Activated T-helper 17 cell treated with anti-CD3 and anti-CD28 coated beads, Interleukin-2, amount 50 U/mL, for 72 hours (primary cell): ENCODE measurements at regions not wholly inside any gene's neighbourhood (a gene's known extent, or its start where the extent isn't known, plus 50 kb on each side); places are given as distances from the start of the nearest gene placed in this dataset.
A peak's percentile ranks its signal among the peaks of the same experiment; 100 is the strongest.

Experiments used
- ATAC-seq: fragments of 150-1000 bp; cut with Tn5 transposase; replicated peaks from 2 replicates; pipeline ENCODE4 v1.10.0; 2021; ENCODE audit warnings: mild to moderate bottlenecking, moderate library complexity
- H3K27ac Mint-ChIP-seq: one replicate; pipeline ENCODE4 v1.8.0; 2022; ENCODE audit warnings: mixed read lengths
- H3K27me3 Mint-ChIP-seq: one replicate; pipeline ENCODE4 v1.8.0; 2022; ENCODE audit warnings: mixed read lengths
- H3K36me3 Mint-ChIP-seq: one replicate; pipeline ENCODE4 v1.8.0; 2022; ENCODE audit warnings: low read depth, mild to moderate bottlenecking, mixed read lengths
- H3K4me1 Mint-ChIP-seq: one replicate; pipeline ENCODE4 v1.8.0; 2022; ENCODE audit warnings: mixed read lengths
- H3K4me3 Mint-ChIP-seq: one replicate; pipeline ENCODE4 v1.8.0; 2022; ENCODE audit warnings: mild to moderate bottlenecking, mixed read lengths
- H3K9me3 Mint-ChIP-seq: one replicate; pipeline ENCODE4 v1.8.0; 2022; ENCODE audit warnings: mixed read lengths

GRCh38 chr7:116128139-116128538 lies 82.2 kb upstream of the TES start:
- Mint-ChIP-seq H3K36me3 (no peaks in the 10 kb centered on the region), H3K4me1 (no peaks in the 10 kb centered on the region), H3K9me3 (peaks cover 4% of the 10 kb centered on the region), H3K27me3 (peaks cover 13% of the 10 kb centered on the region), H3K27ac (no peak overlapping the region), H3K4me3 (no peak overlapping the region)
- ATAC-seq: no peak

DNA sequence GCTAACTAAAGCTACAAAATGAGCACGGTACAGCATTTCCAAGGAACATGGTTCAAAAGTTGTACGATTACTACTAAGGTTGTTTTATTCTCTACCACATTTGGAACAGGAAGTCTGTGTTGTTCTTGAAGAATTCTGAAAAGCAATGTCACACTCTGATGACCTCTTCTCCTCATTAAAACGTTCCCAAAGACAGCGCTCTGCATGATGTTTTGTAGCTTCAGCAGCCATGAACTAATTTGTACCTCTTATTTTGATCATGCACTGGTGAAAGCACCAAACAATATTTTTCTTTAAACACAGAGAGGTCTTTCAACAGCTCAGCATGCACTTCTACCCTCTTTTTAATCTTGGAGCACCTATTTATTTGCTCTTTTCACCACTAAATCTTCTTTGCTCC lies 75.0 kb upstream of the TES start:
- no peak overlapping the region for H3K27ac Mint-ChIP-seq
- no peaks in the 10 kb centered on the region for H3K9me3 Mint-ChIP-seq
- no peaks in the 10 kb centered on the region for H3K4me1 Mint-ChIP-seq
- peaks cover 4% of the 10 kb centered on the region for H3K27me3 Mint-ChIP-seq
- H3K36me3 Mint-ChIP-seq: no peaks in the 10 kb centered on the region
- no peak for ATAC-seq
- no peak overlapping the region for H3K4me3 Mint-ChIP-seq

DNA sequence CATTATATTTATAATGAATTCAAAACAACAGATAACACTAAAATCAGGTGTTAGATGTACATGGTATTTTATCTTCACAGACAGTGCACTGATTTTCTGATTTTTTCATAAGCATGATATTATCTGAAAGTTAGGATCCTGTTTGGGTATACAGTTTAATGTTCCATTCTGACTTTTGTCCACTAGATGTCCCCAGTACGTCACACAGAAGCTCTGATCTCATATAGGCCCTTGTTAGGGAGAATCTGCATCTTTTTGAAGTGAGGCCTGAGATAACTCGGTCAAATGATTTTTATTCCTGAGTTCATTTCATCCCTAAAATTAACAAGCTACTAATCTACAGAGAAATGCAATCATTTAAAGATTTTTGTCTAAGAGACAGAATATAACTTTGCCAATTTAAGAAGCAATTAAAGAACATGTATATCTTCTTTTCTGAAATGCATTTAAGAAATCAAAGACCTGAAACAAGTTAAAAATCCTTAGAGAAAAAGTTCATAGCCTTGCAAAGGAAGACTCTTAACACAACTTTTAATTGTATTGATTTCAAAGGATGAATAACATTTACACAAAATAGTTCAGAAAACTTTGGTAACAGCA lies 72.0 kb upstream of the TES start:
- no peaks in the 10 kb centered on the region for H3K36me3 Mint-ChIP-seq
- peak; percentile 77 for ATAC-seq
- no peak overlapping the region for H3K27ac Mint-ChIP-seq
- H3K4me1 Mint-ChIP-seq: no peaks in the 10 kb centered on the region
- no peaks in the 10 kb centered on the region for H3K9me3 Mint-ChIP-seq
- H3K4me3 Mint-ChIP-seq: no peak overlapping the region
- peaks cover 4% of the 10 kb centered on the region for H3K27me3 Mint-ChIP-seq

DNA sequence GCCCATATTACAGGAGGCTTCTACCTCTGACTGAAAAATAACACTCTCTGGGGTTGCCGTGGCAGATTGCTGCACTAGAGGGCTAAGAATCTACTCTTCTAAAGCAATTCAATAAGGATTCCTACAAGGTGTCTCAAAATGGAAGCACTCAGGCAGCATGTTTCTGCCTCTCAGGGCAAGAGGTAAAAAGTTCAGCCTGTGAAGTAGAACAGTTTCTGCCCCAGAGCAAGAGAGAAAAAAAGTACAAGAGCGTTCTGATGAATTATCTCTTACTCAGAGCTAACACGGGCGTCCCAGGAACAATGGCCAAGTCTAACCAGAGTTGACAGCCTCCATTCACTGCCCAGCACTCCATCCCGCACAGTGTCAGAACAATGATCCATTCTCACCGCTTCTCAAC lies 71.3 kb upstream of the TES start:
- H3K9me3 Mint-ChIP-seq: no peaks in the 10 kb centered on the region

DNA sequence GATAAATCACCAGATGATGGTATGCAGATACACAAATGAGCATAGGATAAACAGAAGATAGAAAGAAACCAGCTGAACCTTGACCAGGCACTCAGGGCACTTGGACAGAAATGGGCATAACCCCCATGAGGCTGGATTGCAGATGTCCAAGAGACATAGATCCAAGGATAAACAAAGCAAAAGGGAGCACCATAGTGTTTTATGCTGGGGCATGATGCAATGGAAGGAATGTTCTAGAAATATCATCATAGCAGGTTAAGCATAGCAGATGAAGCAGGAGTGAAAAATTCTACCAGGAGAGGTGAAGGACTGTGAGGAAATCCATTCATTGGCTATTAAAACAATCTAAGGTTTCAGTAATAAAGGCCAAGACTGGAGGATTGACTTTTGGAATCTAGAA lies 70.5 kb upstream of the TES start:
- no peaks in the 10 kb centered on the region for H3K9me3 Mint-ChIP-seq
- no peaks in the 10 kb centered on the region for H3K4me1 Mint-ChIP-seq
- H3K27ac Mint-ChIP-seq: no peak overlapping the region
- peaks cover 4% of the 10 kb centered on the region for H3K27me3 Mint-ChIP-seq
- no peak overlapping the region for H3K4me3 Mint-ChIP-seq
- no peaks in the 10 kb centered on the region for H3K36me3 Mint-ChIP-seq
- no peak for ATAC-seq

More for the DNA sequence above, 71.3 kb upstream of the TES start:
- ATAC-seq: no peak
- H3K4me1 Mint-ChIP-seq: no peaks in the 10 kb centered on the region
- H3K4me3 Mint-ChIP-seq: no peak overlapping the region
- no peaks in the 10 kb centered on the region for H3K36me3 Mint-ChIP-seq
- peaks cover 4% of the 10 kb centered on the region for H3K27me3 Mint-ChIP-seq
- H3K27ac Mint-ChIP-seq: no peak overlapping the region

- no peaks in the 10 kb centered on the region for H3K36me3 Mint-ChIP-seq
- no peak overlapping the region for H3K4me3 Mint-ChIP-seq
- no peak for ATAC-seq
- no peaks in the 10 kb centered on the region for H3K27me3 Mint-ChIP-seq
- H3K9me3 Mint-ChIP-seq: no peaks in the 10 kb centered on the region
- H3K27ac Mint-ChIP-seq: peak overlapping the region; percentile 78
- no peaks in the 10 kb centered on the region for H3K4me1 Mint-ChIP-seq
These were observed 68.0 kb upstream of the TES start for GRCh38 chr7:116142374-116142773.

- Mint-ChIP-seq H3K27ac (peak overlapping the region; percentile 78), H3K4me1 (no peaks in the 10 kb centered on the region), H3K36me3 (no peaks in the 10 kb centered on the region), H3K27me3 (peaks cover 4% of the 10 kb centered on the region), H3K4me3 (peak overlapping the region; percentile 50), H3K9me3 (no peaks in the 10 kb centered on the region)
- peak; percentile 72 for ATAC-seq
These were observed 67.5 kb upstream of the TES start for GRCh38 chr7:116142850-116143249.

- Mint-ChIP-seq H3K36me3 (no peaks in the 10 kb centered on the region), H3K27ac (peak overlapping the region; percentile 53), H3K4me1 (no peaks in the 10 kb centered on the region), H3K27me3 (peaks cover 9% of the 10 kb centered on the region), H3K4me3 (peak overlapping the region; percentile 5), H3K9me3 (no peaks in the 10 kb centered on the region)
- peak; percentile 89 for ATAC-seq
These were observed 65.0 kb upstream of the TES start for GRCh38 chr7:116145245-116145852.

DNA sequence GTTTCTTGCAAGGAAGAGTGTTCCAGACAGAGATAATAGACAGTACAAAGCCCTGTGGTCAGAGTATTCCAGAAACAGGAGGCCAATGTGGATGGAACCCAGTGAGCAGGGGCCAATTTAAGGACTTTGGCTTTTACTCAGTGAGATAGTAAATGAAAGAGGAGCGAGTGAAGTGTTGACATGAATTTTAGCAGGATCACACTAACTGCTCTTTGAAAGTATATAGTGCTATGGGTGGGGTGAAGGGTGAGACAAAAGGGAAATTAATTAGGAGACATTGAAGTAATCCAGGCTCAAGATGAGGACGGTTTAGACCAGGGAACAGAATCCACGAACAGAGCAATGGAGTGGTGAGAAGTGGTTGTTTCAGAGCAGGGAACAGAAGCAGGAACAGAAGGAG lies 62.2 kb upstream of the TES start:
- Mint-ChIP-seq H3K27me3 (peaks cover 9% of the 10 kb centered on the region), H3K4me3 (no peak overlapping the region), H3K27ac (no peak overlapping the region), H3K4me1 (no peaks in the 10 kb centered on the region), H3K36me3 (no peaks in the 10 kb centered on the region), H3K9me3 (no peaks in the 10 kb centered on the region)
- no peak for ATAC-seq

- H3K27me3 Mint-ChIP-seq: peaks cover 9% of the 10 kb centered on the region
These were observed 61.7 kb upstream of the TES start for GRCh38 chr7:116148626-116149025.

GRCh38 chr7:116150588-116150987 lies 59.8 kb upstream of the TES start:
- ATAC-seq: no peak
- no peak overlapping the region for H3K27ac Mint-ChIP-seq

More at GRCh38 chr7:116148626-116149025, 61.7 kb upstream of the TES start:
- H3K27ac Mint-ChIP-seq: no peak overlapping the region
- no peaks in the 10 kb centered on the region for H3K4me1 Mint-ChIP-seq
- H3K9me3 Mint-ChIP-seq: no peaks in the 10 kb centered on the region
- ATAC-seq: no peak
- no peak overlapping the region for H3K4me3 Mint-ChIP-seq
- no peaks in the 10 kb centered on the region for H3K36me3 Mint-ChIP-seq

GRCh38 chr7:116152276-116152675 lies 58.1 kb upstream of the TES start:
- Mint-ChIP-seq H3K27me3 (peaks cover 16% of the 10 kb centered on the region), H3K27ac (no peak overlapping the region), H3K4me1 (no peaks in the 10 kb centered on the region), H3K36me3 (no peaks in the 10 kb centered on the region), H3K4me3 (no peak overlapping the region), H3K9me3 (no peaks in the 10 kb centered on the region)
- ATAC-seq: no peak

More at GRCh38 chr7:116150588-116150987, 59.8 kb upstream of the TES start:
- Mint-ChIP-seq H3K36me3 (no peaks in the 10 kb centered on the region), H3K27me3 (peaks cover 12% of the 10 kb centered on the region), H3K9me3 (no peaks in the 10 kb centered on the region), H3K4me1 (no peaks in the 10 kb centered on the region), H3K4me3 (no peak overlapping the region)

DNA sequence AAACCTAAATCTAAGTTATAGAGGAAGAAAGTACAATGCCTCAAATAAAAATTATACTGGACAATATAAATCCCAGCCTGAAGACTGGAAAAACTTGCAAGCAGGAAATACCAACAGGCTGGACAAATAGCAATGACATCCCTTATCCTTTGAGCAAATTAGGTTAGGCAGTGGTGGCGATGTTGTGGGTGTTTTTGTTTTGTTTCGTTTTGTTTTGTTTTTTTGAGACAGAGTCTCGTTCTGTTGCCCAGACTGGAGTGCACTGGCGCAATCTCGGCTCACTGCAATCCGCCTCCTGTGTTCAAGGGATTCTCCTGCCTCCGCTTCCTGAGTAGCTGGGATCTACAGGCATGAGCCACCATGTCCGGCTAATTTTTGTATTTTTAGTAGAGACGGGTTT lies 57.3 kb upstream of the TES start:
- no peaks in the 10 kb centered on the region for H3K9me3 Mint-ChIP-seq
- H3K4me1 Mint-ChIP-seq: no peaks in the 10 kb centered on the region
- no peaks in the 10 kb centered on the region for H3K36me3 Mint-ChIP-seq
- no peak for ATAC-seq
- H3K4me3 Mint-ChIP-seq: no peak overlapping the region
- H3K27me3 Mint-ChIP-seq: peaks cover 17% of the 10 kb centered on the region
- no peak overlapping the region for H3K27ac Mint-ChIP-seq

DNA sequence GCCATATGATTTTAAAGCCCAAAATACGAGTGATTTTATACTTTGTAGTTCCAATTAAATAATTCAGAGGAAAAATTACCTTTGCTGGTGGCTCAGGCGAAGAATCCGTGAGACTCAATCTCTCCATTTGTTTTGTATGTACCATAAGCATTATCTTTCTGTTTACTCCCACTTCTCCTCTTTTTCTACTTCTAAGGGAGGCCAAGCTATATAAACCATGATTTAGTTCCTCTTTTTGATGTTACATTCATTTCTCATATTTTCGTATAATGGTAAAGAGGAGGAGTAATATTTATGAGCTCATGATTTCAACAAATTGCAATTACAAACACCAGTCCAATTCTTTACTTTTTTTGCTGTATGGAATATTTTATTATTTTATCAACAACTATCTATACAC lies 50.6 kb upstream of the TES start:
- Mint-ChIP-seq H3K9me3 (no peaks in the 10 kb centered on the region), H3K27me3 (peaks cover 30% of the 10 kb centered on the region), H3K4me1 (no peaks in the 10 kb centered on the region), H3K27ac (no peak overlapping the region), H3K4me3 (no peak overlapping the region), H3K36me3 (no peaks in the 10 kb centered on the region)
- ATAC-seq: no peak
